HG03064 (cell line): ENCODE measurements at regions not wholly inside any gene's neighbourhood (a gene's known extent, or its start where the extent isn't known, plus 50 kb on each side); places are given as distances from the start of the nearest gene placed in this dataset.

Source experiments
- ATAC-seq: cut with Tn5 transposase; IDR thresholded peaks from one replicate; pipeline ENCODE4 v1.9.1; 2021; ENCODE audit warnings: low read depth; ENCODE audit not compliant: unreplicated experiment

- ATAC-seq = no peak
Observed at GRCh38 chr17:33511670-33512069, 218.6 kb upstream of the ASIC2 start.

GRCh38 chr17:33512113-33512512, 219.0 kb upstream of the ASIC2 start:
- ATAC-seq = no peak

GRCh38 chr17:33513769-33514168, 220.7 kb upstream of the ASIC2 start:
- no peak for ATAC-seq

- no peak for ATAC-seq
Observed at GRCh38 chr17:33514369-33514768, 221.3 kb upstream of the ASIC2 start.

GRCh38 chr17:33515974-33516373, 222.9 kb upstream of the ASIC2 start:
- ATAC-seq = no peak

GRCh38 chr17:33516645-33517044, 223.6 kb upstream of the ASIC2 start:
- no peak for ATAC-seq

GRCh38 chr17:33517746-33518145, 224.7 kb upstream of the ASIC2 start:
- ATAC-seq = no peak

- ATAC-seq = no peak
Observed at GRCh38 chr17:33519692-33520091, 226.6 kb upstream of the ASIC2 start.

- ATAC-seq = no peak
Observed at GRCh38 chr17:33520426-33521330, 227.6 kb upstream of the ASIC2 start.

GRCh38 chr17:33521784-33522183, 228.7 kb upstream of the ASIC2 start:
- ATAC-seq = no peak

GRCh38 chr17:33522623-33523022, 229.5 kb upstream of the ASIC2 start:
- no peak for ATAC-seq

- no peak for ATAC-seq
Observed at GRCh38 chr17:33523577-33523981, 230.5 kb upstream of the ASIC2 start.

- ATAC-seq = no peak
Observed at GRCh38 chr17:33525186-33525585, 232.1 kb upstream of the ASIC2 start.

- no peak for ATAC-seq
Observed at GRCh38 chr17:33526717-33527116, 233.6 kb upstream of the ASIC2 start.

GRCh38 chr17:33527290-33527689, 234.2 kb upstream of the ASIC2 start:
- no peak for ATAC-seq

- no peak for ATAC-seq
Observed at GRCh38 chr17:33528846-33529245, 235.8 kb upstream of the ASIC2 start.

GRCh38 chr17:33529816-33530215, 236.7 kb upstream of the ASIC2 start:
- no peak for ATAC-seq

GRCh38 chr17:33531311-33531710, 238.2 kb upstream of the ASIC2 start:
- ATAC-seq = no peak

- no peak for ATAC-seq
Observed at GRCh38 chr17:33534087-33534486, 241.0 kb upstream of the ASIC2 start.

- ATAC-seq = no peak
Observed at GRCh38 chr17:33545124-33545523, 252.0 kb upstream of the ASIC2 start.

GRCh38 chr17:33550261-33550660, 257.2 kb upstream of the ASIC2 start:
- ATAC-seq = no peak

GRCh38 chr17:33551075-33551474, 258.0 kb upstream of the ASIC2 start:
- no peak for ATAC-seq
